Cardiac muscle cell (in vitro differentiated cells and primary cell): ENCODE measurements at regions not wholly inside any gene's neighbourhood (a gene's known extent, or its start where the extent isn't known, plus 50 kb on each side); places are given as distances from the start of the nearest gene placed in this dataset.

Source experiments
- DNase-seq, 2 donors: peaks; one replicate each; pipeline versions ENCODE4 v3.0.0 to v3.0.0-alpha.2; 2010 to 2017; ENCODE audit warnings: low read depth in 1 of 2, low spot score in 1 of 2
- H3K27ac ChIP-seq: fragments of 200-600 bp; sonication (generic); 2 replicates; pipeline ENCODE4 v1.5.1; 2016
- H3K27me3 ChIP-seq: fragments of 200-600 bp; sonication (generic); 2 replicates; pipeline ENCODE4 v1.6.0; 2016; ENCODE audit warnings: control low read depth
- H3K36me3 ChIP-seq: fragments of 200-600 bp; sonication (generic); 2 replicates; pipeline ENCODE4 v1.5.1; 2016; ENCODE audit warnings: control low read depth
- H3K4me1 ChIP-seq: fragments of 200-600 bp; sonication (generic); 2 replicates; pipeline ENCODE4 v1.8.1; 2017; ENCODE audit warnings: low read depth, mild to moderate bottlenecking, mixed run types
- H3K4me3 ChIP-seq: fragments of 200-600 bp; sonication (generic); 2 replicates; pipeline ENCODE4 v1.5.1; 2016; ENCODE audit warnings: mild to moderate bottlenecking
- H3K9me3 ChIP-seq: fragments of 200-600 bp; sonication (generic); 2 replicates; pipeline ENCODE4 v1.5.1; 2017; ENCODE audit warnings: low read depth, mild to moderate bottlenecking, control low read depth
- CTCF ChIP-seq: IDR thresholded peaks from 2 replicates; pipeline ENCODE4 v1.5.1; 2012; ENCODE audit warnings: low read depth, mild to moderate bottlenecking, low read length

GRCh38 chr6:168875811-168876576 is 377.7 kb downstream of the THBS2 start:
- Histone ChIP-seq H3K9me3 (no peaks in the 10 kb centered on the region), H3K27me3 (no peaks in the 10 kb centered on the region), H3K27ac (no peak overlapping the region), H3K36me3 (no peaks in the 10 kb centered on the region), H3K4me3 (no peak overlapping the region), H3K4me1 (no peaks in the 10 kb centered on the region)
- no peak for TF ChIP-seq CTCF
- no peak for DNase-seq

GRCh38 chr6:168874637-168875036 is 379.0 kb downstream of the THBS2 start:
- H3K4me3 ChIP-seq = no peak overlapping the region
- DNase-seq = no peak
- no peaks in the 10 kb centered on the region for H3K36me3 ChIP-seq
- no peak overlapping the region for H3K27ac ChIP-seq
- no peaks in the 10 kb centered on the region for H3K4me1 ChIP-seq
- TF ChIP-seq CTCF = no peak
- no peaks in the 10 kb centered on the region for H3K27me3 ChIP-seq
- no peaks in the 10 kb centered on the region for H3K9me3 ChIP-seq

GRCh38 chr6:168873278-168874190 is 380.1 kb downstream of the THBS2 start:
- Histone ChIP-seq H3K36me3 (no peaks in the 10 kb centered on the region), H3K9me3 (no peaks in the 10 kb centered on the region), H3K4me1 (no peaks in the 10 kb centered on the region), H3K27ac (no peak overlapping the region), H3K27me3 (no peaks in the 10 kb centered on the region), H3K4me3 (no peak overlapping the region)
- no peak for DNase-seq
- TF ChIP-seq CTCF = no peak

GRCh38 chr6:168871642-168872315 is 381.9 kb downstream of the THBS2 start:
- H3K36me3 ChIP-seq = no peaks in the 10 kb centered on the region
- no peak for TF ChIP-seq CTCF
- no peaks in the 10 kb centered on the region for H3K9me3 ChIP-seq

GRCh38 chr6:168870982-168871381 is 382.7 kb downstream of the THBS2 start:
- Histone ChIP-seq H3K4me1 (no peaks in the 10 kb centered on the region), H3K4me3 (no peak overlapping the region), H3K36me3 (no peaks in the 10 kb centered on the region), H3K27ac (no peak overlapping the region), H3K9me3 (no peaks in the 10 kb centered on the region), H3K27me3 (no peaks in the 10 kb centered on the region)
- TF ChIP-seq CTCF = no peak
- DNase-seq = no peak

More at GRCh38 chr6:168871642-168872315, 381.9 kb downstream of the THBS2 start:
- Histone ChIP-seq H3K4me3 (no peak overlapping the region), H3K27ac (no peak overlapping the region), H3K27me3 (no peaks in the 10 kb centered on the region), H3K4me1 (no peaks in the 10 kb centered on the region)
- no peak for DNase-seq
